ENCODE measurements at regions not wholly inside any gene's neighbourhood (a gene's known extent, or its start where the extent isn't known, plus 50 kb on each side); places are given as distances from the start of the nearest gene placed in this dataset.
"Not testable (repeated sequence)": the region's sequence is repeated elsewhere in the genome, so short reads cannot be mapped to it uniquely, and the experiment has no call there.

DNA sequence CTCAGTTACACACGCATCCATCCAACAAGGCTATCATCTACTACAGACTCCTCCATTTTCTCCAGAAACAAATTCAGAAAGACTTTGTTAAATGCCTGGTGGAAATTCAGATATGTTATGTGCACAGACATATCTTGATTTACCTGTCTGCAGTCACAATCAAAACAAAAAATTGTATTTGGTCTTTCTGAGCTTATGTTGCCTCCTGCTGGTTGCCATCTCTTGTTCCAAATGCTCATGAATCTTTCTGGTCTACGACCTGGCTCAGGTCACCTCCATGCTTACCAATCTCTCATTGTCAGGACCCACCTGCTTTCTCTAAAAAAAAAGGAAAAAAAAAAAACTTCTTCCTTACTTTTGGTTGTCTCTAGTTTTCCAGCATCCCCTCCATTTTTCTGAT, 169.2 kb upstream of the PLXNC1 start:
- no peak for DNase-seq

DNA sequence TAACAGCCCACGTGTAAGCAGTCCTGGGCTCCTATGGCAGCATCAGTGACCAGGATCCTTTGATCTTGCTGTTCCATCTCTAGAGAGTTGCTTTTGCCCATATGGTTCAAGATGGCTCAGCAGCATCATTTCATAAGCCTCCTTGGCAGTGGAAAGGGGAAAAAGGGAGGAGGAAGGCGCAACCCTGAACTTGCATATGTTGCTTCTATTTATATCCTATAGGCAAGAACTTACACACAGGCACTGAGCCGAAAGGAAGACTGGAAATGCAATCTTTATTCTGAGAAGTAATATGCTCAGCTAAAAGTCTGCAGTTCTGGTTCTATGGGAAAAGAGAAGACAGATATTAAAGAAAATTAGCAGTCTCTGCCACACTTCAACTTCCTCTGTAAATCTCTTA, 167.7 kb upstream of the PLXNC1 start:
- no peak for DNase-seq

DNA sequence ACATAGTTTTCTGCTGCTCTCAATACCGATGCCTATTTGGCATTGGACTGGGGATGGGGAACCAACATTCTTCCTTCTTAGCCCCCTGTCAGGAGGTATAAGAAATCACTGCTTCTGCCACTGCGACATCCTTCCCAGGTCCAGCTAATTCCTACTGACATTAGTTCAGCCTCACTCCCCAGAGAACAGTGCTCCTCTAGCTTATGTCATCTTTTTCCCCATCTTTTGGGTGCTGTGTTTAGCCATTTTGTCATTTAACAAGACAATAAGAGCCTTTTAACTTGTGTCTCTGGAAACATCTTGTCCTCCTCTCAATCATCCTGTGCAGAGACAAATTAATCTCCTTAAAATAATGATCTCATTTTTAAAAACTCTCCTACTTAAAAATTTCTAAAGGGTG, 167.0 kb upstream of the PLXNC1 start:
- no peak for DNase-seq

DNA sequence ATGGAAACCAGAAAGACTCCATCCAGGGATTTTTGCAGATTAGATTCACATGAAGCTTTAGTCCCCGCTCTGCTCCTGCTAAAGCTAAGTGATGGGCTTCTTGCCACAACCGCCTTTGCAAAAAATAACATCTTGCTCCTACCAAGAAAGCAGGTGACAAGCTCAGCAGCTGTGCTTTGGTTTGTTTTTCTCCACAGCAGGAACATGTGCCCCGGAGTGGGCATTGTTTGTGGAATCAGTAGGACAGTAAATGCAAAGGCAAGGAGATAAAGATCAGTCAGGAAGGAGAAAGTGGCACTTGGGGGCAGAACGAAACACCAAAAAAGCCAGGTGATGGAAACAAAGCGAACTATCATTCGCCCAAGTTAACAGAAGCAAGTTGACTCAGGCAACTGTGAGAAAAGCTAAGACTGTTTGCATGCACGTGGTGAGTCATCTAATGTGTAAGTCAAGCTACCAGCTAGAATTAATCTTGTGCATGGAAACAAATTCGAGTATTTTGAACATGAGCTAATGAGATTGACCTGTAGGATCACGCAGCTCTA, 165.5 kb upstream of the PLXNC1 start:
- DNase-seq = no peak

DNA sequence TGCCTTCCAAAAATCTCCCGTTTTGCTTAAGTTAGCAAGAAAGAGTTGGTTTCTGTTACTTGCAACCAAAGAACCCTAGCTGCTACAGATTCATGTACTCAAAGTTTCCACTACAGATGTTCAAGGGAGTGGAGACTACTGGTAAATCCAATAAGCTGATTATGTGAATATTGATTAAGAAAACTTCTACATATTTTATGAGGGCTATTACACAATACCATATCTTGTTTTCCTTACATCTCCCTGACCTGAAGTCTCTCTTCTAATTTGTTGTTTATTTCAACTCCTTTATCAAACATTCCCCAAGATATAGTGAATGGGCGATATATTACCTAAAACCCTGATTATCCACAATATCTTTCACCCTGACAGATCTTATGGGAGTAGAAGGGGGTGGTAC, 164.4 kb upstream of the PLXNC1 start:
- DNase-seq = no peak

DNA sequence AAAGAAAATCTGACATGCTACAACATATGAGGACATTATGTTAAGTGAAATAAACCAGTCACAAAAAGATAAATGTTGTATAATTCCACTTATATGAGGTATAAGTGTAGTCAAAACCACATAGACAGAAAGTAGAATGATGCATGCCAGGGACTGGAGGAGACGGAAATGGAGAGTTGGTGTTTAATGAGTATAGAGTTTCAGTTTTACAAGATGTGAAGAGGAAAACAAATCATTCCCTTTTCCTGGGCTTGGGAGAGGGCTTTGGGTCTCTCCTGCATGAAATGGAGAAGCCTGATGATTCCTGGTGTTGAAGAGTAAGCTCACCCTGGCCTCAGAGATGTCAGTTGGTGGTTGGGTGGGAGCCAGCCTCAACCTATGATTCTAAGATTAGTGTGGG, 158.4 kb upstream of the PLXNC1 start:
- no peak for DNase-seq

DNA sequence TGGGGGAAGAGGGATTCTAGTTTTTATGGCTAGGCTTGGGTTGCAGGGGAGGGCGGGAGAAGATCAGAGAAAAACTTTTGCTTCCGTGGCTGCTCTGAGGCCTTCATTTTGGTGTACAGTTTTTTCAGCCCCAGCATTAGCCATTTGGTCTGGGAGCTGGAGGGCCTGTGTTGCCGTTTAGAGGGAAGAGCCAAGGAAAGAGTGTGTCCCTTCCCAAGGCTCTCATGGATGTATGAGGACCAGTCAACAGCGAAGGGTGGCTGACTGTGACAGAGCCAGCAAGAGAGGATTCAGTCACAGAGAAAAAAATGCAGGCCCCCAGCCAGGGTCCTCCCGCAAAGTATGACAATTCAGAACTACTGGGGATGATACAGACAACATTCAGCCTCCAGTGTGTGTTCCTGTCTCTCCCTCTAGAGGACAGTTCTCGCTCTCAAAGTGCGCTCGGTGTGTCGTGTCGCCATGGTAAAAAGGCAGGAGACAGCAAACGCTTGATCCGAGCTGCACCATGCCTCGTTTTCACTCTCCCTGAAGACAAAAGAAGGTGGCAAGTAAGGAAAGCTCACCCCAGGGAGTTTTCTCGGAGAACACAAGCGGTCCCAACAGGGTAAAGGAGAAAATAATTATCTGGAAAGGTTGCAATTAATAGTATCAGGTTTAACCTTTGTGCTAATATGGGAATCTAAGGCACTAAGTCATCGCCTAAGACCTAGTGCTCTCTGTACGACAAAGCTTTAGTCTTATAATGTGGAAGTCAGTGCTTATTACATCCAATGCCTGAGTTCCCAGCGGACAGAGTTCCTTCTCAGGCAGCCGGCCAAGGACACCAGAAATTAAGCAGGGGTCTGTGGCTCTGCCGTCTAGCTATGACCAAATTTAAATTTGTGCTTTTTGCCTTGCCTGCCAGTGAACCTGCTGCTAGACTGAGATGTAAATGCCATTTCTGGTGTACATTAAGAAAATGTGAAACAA, 157.3 kb upstream of the PLXNC1 start:
- peak; percentile 40 for DNase-seq

DNA sequence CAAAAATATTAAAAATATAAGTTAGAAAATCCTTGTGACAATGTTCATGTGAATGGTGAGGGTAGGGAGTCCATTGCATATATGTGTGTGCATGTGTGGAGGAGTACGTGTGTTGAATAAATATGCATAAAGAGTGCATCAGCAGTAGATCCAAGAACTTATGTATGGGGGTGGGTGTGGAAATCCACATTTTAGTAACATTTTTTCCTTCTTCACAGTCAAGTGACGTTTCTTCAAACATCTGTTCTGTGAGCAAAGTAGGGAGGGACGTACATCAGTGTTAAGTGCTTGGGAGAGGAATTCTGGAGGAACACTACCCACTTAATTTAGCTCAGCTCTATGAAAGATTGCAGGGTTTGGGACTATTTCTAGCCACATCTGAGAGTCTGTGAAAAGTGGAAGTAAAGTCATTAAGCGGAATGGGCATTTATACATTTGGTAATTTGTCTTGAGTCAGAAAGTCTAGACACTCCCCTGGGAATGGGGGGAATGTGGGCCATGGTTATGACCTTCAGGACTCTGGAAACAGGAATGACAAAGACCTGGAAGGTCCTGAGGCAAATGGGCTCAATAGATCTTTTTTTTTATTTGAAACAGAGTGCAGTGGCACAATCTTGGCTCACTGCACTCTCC, 156.4 kb upstream of the PLXNC1 start:
- DNase-seq = no peak

DNA sequence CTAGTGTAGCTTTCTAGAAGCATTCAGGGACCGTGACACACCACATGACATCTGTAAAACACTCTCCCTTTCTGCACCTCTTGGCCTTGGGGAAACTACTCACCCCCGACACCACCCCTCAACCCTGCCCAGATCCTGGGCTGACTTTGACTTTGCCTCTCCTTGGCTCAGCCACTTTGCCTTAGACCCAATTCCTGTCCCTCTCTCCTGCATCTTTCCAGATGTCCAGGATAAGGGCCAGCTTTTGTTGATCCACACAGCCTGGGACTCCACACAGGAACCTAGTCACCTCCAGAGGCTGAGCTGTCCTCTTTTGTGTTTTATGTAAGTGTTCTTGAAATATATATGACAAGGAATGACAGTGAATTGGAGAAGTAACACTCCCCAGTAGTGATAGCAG, 153.7 kb upstream of the PLXNC1 start:
- no peak for DNase-seq

DNA sequence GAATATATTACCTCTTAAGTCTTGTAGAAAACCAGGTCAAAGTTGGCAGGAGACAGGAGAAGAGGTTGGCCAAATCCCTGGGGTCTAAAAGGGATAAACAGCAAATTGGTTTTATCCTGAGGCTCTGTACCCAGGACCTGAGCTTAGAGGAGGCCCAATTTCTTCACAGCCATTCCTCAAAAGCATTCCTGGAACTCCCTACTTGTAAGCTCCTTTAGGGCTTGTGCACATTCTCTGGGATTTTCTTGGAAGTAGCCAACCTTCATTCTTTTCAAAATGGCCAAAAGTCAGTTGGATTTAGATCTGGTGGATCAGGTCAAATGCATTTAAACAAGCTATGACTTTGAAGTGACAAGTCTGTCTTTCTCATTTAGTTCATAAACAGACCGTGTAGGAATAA, 152.1 kb upstream of the PLXNC1 start:
- DNase-seq = no peak

DNA sequence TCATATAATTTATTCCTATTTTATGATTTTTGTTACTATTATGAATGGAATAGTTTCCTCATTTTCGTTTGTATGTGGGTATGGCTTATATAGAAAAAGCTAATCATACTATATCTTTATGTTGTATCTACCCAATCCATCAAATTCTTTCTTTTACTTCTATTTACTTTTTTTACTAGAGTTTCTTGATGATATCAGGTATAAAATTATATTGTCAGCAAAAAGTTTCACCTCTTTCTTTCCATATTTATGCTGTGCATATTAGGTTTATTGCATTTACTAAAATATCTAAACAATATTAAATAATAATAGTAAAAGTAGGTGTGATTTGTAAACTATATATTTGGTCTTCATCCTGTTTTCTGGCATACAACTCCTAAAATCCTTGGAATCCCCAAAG, 146.7 kb upstream of the PLXNC1 start:
- DNase-seq = no peak

DNA sequence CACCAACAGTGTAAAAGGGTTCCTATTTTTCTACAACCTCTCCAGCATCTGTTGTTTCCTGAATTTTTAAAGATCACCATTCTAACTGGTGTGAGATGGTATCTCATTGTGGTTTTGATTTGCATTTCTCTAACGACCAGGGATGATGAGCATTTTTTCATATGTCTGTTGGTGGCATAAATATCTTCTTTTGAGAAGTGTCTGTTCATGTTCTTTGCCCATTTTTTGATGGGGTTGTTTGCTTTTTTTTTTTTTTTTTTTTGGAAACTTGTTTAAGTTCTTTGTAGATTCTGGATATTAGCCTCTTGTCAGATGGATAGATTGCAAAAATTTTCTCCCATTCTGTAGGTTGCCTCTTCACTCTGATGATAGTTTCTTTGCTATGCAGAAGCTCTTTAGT, 145.5 kb upstream of the PLXNC1 start:
- DNase-seq = not testable (repeated sequence)

DNA sequence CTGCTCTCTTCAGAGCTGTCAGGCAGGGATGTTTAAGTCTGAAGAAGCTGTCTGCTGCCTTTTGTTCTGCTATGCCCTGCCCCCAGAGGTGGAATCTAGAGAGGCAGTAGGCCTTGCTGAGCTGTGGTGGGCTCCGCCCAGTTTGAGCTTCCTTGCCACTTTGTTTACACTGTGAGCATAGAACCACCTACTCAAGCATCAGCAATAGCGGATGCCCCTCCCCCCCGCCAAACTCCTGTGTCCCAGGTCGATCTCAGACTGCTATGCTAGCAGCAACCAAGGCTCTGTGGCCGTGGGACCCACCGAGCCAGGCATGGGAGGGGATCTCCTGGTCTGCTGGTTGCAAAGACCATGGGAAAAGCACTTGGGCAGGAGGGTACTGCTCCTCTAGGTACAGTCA, 140.5 kb upstream of the PLXNC1 start:
- not testable (repeated sequence) for DNase-seq

DNA sequence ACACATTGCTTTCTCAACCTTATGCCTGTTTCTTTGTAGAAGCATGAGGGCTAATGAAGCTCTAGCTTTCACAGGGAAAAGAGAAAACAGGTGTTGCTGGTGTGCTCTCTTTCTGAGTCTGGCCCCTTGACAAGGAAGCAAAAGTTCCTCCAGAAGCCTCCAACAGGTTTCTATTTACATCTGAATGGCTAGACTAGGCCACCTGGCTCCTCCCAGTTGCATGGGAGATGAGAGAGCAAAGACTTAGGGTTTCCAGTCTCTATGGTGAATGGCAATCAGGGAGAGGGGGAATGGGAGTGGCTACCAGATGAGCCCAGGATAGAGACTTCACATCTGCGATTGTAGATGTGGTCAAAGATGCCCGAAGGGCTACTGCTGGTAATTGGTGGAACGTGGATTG, 138.1 kb upstream of the PLXNC1 start:
- no peak for DNase-seq

DNA sequence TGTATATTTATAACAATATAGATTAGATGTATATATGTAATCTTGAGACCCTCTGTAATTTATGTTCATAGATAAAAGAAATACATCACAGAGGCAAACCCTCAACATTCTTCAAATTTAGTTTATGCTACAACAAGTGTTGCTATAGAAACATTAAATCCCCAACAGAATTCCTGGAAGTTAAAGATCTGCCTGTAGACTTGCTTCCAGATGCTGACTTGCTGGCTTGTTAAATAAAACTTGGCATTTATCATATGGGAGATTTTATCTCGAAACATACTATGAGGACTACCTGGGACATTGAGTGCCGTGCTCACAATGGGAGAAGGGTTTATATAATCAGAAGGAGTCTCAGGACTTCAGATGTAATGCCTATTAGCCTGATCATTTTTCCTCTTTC, 136.3 kb upstream of the PLXNC1 start:
- no peak for DNase-seq

DNA sequence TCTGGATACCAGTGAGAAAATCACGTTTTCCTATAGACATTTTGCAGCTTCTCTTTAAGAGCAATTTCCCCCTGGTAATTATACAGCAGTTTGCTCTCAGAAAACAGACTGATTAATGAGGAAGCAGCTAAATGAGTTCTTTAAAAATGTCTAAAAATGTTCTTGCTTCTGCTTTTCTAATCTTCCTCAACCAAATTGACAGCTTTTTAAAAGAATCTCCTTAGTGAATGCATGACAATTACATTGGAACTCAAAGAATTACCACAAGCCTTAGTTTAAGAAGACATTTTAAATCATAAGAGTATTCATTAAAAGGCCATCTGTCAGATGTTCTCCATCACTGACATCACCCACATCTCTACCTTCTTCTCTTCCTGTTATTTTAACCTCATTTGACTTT, 135.8 kb upstream of the PLXNC1 start:
- DNase-seq = no peak

DNA sequence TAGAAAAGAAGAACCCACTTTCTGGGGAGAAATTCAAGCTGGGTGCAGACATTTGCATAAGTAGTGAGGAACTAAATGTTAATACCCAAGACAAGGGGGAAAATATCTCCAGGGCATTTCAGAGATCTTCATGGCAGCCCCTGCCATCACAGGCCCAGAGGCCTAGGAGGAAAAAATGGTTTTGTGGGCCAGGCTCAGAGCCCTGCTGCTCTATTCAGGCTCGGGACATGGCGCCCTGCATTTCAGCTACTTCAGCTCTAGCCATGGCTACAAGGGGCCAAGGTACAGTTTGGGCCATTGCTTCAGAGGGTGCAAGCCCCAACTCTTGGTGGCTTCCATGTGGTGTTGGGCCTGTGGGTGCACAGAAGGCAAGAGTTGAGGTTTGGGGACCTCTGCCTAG, 131.1 kb upstream of the PLXNC1 start:
- not testable (repeated sequence) for DNase-seq

DNA sequence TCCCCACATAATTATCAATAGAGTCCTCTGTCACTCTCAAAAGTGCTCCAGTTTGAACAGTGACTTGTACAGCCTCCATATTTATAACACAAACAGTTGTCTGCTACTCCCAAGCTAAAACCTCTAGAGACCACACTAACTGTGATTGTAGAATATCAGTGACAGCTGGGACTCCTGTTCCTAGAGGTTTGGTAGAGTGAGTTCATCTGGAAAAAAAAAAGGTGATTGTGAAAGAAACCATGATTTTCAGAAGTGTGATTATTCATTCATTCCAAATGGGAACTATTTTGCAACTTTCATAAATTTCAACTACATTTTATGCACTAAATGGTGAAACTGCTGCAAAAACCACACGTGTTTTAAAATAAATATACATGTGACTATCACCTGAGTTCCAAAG, 128.0 kb upstream of the PLXNC1 start:
- DNase-seq = no peak

DNA sequence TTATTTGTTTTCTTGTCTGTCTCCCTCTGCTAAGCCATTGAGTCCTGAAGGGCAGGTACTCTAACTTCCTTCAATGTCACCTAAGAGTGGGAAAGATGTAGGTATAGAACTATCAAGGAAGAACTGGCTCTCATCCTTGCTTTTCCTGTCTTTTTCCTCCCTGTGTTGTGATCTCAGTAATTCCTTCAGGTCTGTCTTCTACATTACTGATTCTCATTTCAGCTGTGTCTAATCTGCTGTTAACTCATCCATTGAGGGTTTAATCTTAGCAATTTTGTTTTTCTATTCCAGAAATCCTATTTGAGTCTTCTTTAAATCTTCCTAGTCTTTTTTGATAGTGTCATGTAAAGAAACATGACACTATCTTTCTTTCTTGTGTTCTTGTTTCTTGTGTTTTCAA, 124.5 kb upstream of the PLXNC1 start:
- DNase-seq = no peak

DNA sequence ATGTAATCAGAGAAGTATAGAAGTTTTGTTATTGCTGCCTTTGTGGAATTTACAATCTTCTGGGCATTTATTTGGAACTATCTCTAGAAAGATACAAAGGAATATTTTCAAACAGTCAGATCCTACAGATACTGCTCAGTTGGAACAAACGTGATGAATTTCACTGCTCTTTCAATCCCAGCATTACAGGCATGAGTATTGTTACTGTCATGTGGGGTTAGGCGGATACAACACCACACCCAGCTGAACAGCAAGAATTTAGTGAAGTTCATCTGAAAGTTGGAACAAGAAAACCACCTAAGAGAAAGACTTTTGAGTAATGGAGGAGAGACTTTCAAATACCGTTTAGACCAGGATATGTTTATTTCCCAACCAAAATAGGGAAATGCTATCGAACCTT, 123.3 kb upstream of the PLXNC1 start:
- DNase-seq = no peak

DNA sequence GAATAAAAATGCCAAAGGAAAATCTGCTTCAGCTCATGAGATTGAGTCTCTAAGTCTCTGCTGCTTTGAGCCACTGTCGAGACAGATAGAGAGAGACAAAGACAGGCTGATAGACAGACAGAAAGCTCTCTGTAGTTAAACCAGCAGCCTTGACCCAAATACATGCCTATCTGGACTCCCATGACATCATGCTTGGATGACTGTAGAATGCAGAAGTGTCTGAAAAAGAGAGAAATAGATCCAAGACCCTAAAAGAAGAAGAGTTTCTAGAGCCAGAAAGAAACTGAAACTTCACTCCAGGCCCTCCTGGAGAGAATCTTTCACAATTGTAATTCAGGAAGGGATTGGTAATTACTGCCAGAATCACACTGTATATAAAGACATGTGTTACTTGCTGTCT, 122.6 kb upstream of the PLXNC1 start:
- DNase-seq = no peak

DNA sequence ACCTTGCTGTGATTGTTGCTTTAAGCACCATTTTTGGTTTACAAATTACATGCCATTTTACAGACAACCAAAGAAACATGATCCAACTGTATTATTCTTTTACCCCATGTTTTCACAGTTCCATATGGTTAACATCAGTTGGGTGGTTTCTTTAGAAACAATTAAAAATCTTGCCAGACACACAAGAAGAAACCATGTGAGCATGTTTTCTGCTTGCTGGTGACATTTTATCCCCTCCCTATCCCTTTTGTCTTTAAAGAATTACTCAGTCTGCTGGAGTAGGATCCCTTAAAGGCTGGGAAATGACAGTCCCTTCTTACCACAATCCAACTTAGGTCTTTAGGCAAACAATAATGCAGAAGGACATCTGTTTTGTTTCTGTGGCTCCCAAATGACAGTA, 121.8 kb upstream of the PLXNC1 start:
- DNase-seq = no peak

DNA sequence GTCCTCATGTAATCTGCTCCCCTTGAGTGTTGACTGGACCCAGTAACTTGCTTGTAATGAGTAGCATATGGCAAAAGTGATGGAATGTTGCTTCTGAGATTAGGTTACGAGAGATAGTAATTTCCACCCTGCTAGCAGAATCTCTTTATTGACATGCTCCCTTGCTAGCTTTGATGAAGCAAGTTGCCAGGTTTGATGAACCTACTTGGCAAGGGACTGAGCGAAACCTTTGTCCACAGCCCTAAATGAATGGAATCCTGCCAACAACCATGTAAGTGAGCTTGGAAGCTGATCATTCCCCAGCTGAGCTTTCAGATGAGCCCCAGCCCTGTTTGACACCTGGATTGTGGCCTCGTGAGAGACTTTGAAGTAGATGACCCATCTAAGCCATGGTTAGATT, 120.8 kb upstream of the PLXNC1 start:
- no peak for DNase-seq

DNA sequence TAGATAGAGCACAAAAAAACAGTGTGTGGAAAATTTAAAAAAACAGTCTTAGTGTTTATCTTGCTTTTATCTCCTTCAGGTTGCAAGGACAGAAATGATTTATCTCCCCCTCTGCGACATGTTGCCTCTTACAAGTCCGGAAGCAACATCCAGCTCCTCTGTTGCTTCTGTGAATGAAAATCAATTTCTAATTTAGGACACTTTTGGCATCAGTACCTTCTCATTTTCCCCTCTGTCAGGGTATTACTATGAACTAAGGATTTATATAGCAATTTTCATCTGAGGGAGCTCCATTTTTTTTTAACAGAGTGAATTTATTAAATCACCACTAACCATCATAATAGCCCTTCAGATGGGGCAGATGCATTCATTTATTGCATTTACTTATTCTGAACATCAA, 116.6 kb upstream of the PLXNC1 start:
- DNase-seq = no peak
